HG03159 (cell line): ENCODE measurements at regions not wholly inside any gene's neighbourhood (a gene's known extent, or its start where the extent isn't known, plus 50 kb on each side); places are given as distances from the start of the nearest gene placed in this dataset.

ENCODE experiments used
- ATAC-seq: cut with Tn5 transposase; IDR thresholded peaks from one replicate; pipeline ENCODE4 v1.9.1; 2021; ENCODE audit warnings: mild to moderate bottlenecking, moderate library complexity; ENCODE audit not compliant: unreplicated experiment

- no peak for ATAC-seq
Measured at GRCh38 chr4:36394352-36394903, 113.0 kb downstream of the DTHD1 start.

- ATAC-seq: peak; percentile 79
Measured at GRCh38 chr4:36399762-36400353, 118.4 kb downstream of the DTHD1 start.

- ATAC-seq: no peak
Measured at GRCh38 chr4:36402008-36402758, 120.8 kb downstream of the DTHD1 start.

- ATAC-seq: no peak
Measured at GRCh38 chr4:36411338-36411737, 129.9 kb downstream of the DTHD1 start.

- ATAC-seq: no peak
Measured at GRCh38 chr4:36414248-36414647, 132.8 kb downstream of the DTHD1 start.

GRCh38 chr4:36417146-36417545 is 135.7 kb downstream of the DTHD1 start:
- no peak for ATAC-seq

GRCh38 chr4:36420111-36420679 is 138.8 kb downstream of the DTHD1 start:
- no peak for ATAC-seq

GRCh38 chr4:36422607-36423006 is 141.2 kb downstream of the DTHD1 start:
- ATAC-seq: no peak

GRCh38 chr4:36426741-36427140 is 145.3 kb downstream of the DTHD1 start:
- no peak for ATAC-seq

GRCh38 chr4:36427696-36428095 is 146.3 kb downstream of the DTHD1 start:
- no peak for ATAC-seq

GRCh38 chr4:36432586-36432985 is 151.2 kb downstream of the DTHD1 start:
- ATAC-seq: no peak

GRCh38 chr4:36439556-36439955 is 158.1 kb downstream of the DTHD1 start:
- no peak for ATAC-seq

GRCh38 chr4:36445480-36445879 is 164.1 kb downstream of the DTHD1 start:
- ATAC-seq: no peak

GRCh38 chr4:36446275-36446674 is 164.9 kb downstream of the DTHD1 start:
- no peak for ATAC-seq

GRCh38 chr4:36461344-36461743 is 179.9 kb downstream of the DTHD1 start:
- no peak for ATAC-seq

GRCh38 chr4:36467670-36468069 is 186.3 kb downstream of the DTHD1 start:
- ATAC-seq: no peak

- ATAC-seq: no peak
Measured at GRCh38 chr4:36471903-36472302, 190.5 kb downstream of the DTHD1 start.

- ATAC-seq: no peak
Measured at GRCh38 chr4:36476135-36476534, 194.7 kb downstream of the DTHD1 start.

GRCh38 chr4:36477861-36478260 is 196.4 kb downstream of the DTHD1 start:
- ATAC-seq: no peak

- ATAC-seq: no peak
Measured at GRCh38 chr4:36485885-36486284, 204.5 kb downstream of the DTHD1 start.

- no peak for ATAC-seq
Measured at GRCh38 chr4:36489798-36490197, 208.4 kb downstream of the DTHD1 start.

GRCh38 chr4:36492041-36492440 is 210.6 kb downstream of the DTHD1 start:
- ATAC-seq: no peak
